HG02970 (cell line): ENCODE measurements at regions not wholly inside any gene's neighbourhood (a gene's known extent, or its start where the extent isn't known, plus 50 kb on each side); places are given as distances from the start of the nearest gene placed in this dataset.
"Not testable (repeated sequence)": the region's sequence is repeated elsewhere in the genome, so short reads cannot be mapped to it uniquely, and the experiment has no call there.

ENCODE experiments used
- ATAC-seq: cut with Tn5 transposase; IDR thresholded peaks from one replicate; pipeline ENCODE4 v1.9.1; 2021; ENCODE audit warnings: mild to moderate bottlenecking, moderate library complexity, moderate number of reproducible peaks; ENCODE audit not compliant: unreplicated experiment, low FRiP score

DNA sequence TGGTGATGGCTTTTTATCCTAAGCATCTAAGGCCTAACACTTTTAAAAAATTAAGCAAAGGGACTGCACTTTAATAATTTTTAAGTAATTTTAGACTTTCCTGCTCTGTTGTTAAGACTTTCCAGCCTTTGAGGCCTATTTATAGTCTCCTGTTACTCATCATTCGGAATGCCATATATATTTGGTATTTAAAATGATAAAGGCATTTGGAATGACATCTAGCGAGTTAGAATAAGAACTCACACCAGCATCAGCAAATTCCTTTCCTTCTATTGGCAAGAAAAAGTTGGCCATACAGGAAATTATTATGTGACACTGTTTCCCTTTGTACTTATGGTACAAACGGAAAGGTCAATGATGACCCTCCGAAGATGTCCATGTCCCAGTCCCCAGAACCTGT, 88.1 kb upstream of the STMND1 start:
- no peak for ATAC-seq

DNA sequence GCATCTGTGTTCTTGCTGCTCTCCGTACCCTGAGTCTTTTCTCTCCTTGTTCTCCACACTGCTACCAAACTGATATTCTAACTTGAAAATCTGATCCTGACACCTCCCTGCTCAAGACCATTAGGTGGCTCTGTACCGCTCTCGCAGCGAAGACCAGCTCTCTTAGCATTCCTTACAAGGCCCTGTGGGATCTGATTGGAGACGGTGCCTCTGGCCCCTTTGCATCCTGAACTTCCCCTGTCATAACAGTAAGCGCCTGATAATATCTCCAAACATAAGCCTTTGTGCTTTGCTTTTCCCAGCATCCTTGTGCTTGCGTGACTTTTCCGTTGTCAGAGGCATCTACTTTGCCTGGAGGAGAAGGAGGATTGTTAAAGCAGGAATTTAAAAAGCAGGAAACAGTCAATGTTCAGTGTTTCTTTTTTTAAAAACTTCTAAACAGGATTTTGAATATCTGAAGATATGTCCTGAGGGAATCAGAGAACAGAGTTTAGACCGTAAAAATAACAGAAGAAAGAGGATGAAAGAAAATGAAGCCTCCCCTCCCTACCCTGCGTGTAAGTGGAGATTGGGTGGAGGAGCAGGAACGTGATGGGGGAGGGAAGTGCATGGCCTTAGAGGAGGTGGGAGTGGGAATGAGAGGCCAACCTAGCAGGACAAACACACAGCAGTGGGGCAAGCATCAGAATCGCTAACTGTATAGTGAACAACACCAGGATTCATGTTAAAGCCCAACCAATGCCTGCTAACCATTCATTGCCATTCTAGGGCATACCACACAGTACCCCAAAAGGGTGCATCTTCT, 89.2 kb upstream of the STMND1 start:
- no peak for ATAC-seq

DNA sequence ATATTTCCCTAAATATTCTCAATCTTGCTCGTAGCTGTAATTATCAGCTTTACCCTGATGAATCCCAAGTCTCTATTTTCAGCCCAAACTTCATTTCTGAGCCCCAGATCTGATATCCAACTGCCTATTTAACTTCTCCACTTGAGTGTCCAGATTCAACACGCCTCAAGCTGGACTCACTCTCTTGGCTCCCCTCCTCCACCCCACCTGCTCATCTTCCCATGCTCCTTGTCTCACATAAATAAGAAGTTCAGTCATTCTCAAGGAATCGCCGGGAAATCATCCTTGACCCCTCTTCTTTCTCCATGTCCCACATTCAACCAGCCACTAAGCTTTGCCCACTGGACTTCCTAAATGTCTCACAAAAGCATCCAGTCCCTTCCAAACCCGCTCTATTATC, 89.9 kb upstream of the STMND1 start:
- ATAC-seq, result no peak

DNA sequence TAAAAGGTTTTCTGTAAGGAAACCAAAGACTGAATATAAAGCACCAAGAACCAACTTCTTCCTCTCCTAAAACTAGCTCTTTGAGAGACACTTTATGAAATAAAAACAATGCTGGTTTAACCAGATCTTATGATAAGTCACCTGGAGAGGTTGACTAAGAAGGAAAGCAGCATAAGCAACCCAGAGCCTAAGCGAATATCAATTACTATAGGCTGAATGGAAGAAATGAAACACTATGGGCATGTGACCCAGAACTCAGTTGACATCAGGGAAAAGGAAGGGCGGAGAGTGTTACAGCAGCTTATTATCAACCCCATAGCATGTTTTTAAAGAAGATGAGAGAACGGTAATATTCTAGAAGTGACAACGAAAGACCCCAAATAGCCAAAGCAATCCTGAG, 94.1 kb upstream of the STMND1 start:
- ATAC-seq, result no peak

DNA sequence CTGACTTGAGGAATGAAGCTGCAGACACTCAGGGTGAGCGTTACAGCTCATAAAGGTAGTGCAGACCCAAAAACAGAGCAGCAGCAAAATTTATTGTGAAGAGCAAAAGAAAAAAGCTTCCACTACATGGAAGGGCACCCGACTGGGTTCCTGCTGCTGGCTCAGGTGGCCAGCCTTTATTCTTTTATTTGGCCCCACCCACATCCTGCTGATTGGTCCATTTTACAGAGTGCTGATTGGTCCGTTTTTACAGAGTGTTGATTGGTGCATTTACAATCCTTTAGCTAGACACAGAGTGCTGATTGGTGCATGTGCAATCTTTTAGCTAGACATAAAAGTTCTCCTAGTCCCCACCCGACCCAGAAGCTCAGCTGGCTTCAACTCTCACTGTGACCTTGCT, 95.3 kb upstream of the STMND1 start:
- no peak for ATAC-seq

DNA sequence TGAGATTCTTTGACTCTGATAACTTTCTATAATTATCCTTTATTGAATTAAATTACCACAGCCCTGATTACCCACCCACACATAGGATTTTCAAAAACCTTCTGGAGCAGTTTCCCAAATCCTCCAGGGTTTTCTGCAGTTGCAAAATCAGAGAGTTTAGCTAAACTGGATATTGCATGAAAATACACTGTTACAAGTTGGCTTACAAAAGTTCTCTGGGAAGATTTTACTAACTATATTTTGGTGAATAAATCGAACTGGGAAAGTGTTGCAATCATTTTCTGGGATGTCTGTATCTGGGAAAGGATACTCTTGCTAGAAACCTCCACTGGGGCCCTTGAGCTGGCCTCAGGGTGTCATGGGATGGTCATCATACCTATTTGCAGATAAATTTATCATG, 97.6 kb upstream of the STMND1 start:
- no peak for ATAC-seq

DNA sequence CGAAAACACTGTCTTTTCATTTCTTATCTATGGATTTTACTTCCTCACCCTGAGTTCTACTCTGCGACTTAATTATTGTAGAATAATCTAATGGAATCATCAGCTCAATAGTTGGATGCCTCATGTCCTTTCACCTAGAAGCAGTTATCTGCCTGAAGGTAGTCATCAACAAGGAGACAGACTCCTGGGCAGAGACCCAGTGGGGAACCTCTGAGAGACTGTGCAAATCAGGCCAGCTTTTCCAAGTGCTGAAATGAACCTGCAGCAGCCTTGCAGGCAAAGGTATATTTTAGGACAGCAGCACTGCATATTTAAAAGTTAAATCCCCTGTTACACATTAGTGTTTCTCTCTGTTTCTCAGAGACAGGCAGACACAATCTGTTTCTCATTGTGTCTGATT, 99.7 kb upstream of the STMND1 start:
- no peak for ATAC-seq

DNA sequence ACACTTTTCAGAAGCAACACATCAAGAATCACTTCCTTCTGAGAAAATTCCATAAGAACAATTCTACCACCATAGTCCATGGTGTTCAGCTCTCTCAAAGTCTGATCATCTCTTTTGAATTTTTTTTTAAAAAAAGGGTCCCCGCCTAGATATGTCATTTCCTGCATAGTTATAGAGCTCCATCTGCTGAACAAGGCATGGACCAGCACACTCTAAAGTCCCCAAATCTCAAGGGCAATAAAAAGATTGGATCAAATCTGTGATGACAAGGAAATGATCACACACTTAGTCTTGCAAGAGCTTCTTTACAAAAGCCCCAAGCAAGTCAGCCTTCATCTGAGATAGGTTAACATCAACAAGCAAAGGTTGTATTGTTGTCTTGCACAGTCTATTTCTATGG, 100.7 kb upstream of the STMND1 start:
- no peak for ATAC-seq

DNA sequence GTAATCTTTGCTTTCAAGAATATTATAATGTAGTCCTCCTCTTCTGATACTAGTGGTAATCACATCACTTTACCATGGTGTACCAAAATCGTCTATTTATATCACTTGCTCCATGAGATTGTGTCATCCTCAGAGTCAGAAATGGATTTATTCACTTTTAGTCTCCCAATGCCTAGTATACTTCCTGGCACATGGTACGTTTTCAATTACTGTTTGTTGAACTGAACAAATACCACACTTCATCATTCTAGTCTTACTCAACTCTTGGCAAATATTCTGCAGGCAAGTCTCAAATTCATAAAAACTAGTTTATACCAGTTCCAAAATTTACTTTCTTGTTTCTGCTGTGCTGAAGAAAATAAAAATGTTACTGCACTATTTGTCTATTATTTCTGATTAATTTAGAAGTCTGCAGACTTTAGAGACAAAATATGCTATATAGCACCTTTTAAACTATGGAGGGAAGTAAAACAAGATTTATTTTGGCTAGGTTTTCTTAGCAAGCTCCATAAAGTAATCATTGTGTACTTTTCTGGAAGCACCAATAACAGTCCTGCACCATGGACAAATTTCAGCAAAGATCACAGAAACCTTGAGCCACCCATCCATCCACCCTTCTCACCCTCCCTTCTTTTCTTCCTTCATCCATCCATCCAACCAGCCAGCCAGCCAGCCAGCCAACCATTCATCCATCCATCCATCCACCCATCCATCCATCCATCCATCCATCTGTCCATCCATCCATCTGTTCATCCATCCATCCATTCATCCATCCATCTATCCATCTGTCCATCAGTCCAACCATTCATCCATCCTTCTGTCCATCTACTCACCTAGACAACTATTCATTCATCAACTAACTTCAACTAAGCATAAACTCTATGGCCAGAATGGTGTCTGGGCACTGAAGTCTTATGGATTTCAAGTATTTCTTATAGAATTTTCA, 102.1 kb upstream of the STMND1 start:
- no peak for ATAC-seq

DNA sequence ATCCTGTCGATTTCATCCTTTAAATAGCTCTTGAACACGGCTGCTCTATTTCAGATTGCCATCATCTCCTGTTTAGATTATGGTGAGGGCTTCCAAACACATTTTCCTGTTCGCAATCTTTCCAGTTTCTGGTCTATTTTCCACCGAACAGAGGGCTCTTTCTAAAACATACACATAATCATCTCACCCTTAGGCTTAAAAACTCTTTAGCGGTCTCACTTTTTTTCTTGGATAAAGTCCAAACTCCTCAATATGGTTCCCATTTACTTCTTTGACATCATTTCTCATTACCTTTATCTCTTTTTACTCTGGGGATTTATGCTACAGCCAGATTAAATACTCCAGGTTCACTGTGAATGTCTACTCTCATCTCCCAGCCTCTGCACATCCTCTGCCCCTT, 103.4 kb upstream of the STMND1 start:
- ATAC-seq, result no peak

DNA sequence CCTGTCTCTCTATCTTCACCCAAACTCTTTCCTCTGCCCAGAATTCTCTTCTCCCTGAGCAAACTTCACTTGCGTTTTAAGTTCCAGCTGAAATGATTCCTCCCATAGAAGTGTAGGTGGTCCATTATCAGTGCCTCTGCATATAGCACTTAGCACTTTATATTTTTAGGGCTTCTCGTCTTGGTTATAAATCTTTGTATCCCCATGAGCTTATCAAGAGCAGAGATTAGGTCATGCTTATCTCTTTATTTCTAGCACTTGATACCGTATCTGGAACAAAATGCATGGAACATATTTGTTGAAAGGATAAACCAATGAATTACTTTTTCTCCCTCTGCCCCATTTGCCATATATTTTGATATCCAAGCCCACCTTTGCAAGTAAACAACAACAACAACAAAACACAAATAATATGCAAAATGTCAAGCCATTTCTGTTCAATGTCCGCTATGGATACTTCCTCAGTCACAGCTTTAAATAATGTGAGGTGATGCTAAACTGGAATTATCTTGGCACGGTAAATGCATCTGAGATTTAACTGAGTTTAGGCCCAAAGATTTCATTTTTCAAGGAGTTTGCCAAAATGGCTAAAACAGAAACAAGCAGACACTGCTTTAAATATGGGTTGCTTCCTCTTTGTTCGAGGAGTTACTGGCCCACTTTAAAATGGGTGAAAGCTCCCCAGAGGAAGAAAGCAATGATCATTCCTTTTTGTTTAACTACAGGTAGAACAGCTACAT, 106.2 kb upstream of the STMND1 start:
- ATAC-seq, result no peak

DNA sequence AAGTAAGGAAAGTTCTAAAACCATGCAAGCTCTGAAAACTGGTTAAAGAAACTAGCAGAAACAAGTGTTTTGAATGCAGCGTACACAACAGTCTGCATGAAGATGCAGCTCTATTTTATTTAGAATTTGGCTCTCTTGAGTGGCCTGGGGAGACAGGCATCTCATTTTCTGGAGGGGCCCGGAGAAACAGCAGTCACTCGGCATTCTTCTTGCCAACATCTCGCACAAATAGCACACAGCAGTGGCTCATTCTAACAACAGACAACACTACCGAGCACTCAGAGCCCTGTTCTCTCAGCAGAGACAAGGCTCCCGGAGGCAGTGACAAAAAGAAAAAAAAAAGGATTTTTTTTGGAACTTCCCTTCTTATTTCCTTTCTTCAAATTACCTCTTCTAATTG, 108.5 kb upstream of the STMND1 start:
- no peak for ATAC-seq

DNA sequence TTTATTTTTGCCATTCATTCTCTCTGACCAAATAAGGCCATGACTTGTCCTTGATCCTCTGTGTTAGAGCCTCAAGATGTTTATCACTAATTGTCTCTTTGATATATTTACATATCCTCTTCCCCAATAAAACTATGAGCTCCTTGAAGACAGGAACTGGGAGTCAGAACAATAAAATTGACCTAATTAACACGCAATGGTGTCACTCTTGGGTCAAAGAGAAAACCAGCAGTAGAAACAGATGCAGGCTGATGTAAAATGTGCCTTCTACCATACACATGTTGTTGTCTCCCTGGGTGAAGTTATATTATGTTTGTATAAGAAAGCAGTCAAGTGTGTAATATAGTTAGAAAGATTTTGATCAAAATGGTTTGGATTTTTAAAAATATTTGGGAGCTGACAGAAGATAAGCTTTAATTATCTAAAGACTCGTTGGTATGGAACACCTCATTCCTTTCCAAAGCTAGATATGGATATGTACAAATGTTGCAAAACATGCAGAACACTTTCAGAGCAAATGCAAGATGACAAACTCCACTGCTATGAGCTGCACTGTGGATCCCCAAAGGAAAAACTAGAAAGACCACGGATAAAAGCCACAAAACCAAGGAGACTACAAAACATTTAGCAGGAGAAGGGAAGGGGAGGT, 109.7 kb upstream of the STMND1 start:
- no peak for ATAC-seq

DNA sequence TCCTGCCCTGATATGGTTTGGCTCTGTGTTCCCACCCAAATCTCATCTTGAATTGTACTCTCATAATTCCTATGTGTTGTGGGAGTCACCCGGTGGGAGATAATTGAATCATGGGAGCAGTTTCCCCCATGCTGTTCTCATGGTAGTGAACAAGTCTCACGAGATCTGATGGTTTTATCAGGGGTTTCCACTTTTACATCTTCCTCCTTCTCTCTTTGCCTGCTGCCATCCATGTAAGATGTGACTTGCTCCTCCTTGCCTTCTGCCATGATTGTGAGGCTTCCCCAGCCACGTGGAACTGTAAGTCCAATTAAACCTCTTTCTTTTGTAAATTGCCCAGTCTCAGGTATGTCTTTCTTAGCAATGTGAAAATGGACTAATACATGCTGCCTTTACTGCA, 111.9 kb upstream of the STMND1 start:
- not testable (repeated sequence) for ATAC-seq

DNA sequence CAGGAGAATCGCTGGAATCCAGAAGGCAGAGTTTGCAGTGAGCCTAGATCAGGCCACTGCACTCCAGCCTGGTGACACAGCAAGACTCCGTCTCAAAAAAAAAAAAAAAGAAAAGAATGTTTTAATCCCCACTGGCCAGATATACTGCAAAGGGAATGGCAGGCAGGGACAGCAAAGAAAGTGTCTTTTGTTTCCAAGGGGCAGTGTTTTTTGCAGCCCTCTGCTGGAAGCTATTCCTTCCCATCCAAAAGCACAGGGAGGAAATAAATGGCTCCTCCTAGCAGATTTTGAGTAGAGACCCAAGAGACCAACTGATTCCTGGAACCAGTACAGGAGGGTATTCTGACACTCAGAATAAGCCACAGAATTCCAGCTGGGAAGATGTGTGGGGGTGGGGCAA, 112.5 kb upstream of the STMND1 start:
- no peak for ATAC-seq

DNA sequence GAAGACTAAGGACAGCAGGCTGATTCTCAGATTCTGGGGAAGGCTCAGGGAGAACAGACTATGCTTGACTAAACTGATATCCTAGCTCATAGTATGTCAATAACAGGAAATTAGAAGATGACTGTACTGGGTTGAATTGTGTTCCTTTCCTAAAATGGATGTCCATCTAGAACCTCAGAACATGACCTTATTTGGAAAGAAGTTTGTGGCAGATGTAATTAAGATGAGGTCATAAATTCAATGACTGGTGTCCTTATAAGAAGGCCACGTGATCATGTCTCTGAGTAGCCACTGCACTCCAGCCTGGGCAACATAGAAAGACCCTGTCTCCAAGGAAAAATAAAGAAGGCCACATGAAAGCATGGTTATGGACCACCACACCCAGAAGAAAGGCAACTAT, 113.9 kb upstream of the STMND1 start:
- ATAC-seq, result no peak

DNA sequence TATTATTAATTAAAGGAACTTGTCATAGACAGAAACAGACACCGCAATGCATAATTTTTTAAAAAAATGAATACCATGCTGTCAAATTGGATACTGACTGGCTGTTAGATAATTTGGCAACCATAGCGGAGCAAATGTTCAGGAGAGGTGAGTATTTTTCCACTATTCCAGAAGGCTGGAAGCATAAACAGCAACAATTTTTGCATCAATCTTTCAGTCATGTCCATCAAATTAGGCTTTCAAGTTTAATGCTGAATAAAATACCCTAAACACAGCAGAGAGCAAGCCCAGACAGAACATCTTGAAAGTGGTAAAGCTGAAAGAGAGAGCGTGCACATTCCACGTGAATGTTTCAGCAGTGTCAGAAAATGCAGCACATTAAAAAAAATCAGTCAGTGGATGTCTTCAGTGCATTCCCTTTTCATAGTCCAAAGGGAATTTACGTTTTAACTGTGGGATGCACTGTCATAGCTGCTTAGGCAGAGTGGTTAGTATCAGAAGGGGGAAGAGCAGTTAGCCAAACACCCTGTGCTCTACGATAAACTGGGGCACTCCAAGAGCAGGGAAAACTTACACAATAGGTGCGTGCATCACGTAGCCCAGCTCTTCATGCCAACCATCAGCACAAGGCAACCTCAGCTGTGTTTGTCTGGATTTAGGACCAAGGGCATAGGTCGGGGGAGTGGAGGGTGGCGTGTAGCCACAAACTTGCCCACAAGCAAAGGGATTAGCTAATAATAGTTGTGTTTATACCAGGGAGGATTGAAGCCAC, 116.2 kb upstream of the STMND1 start:
- ATAC-seq, result no peak

DNA sequence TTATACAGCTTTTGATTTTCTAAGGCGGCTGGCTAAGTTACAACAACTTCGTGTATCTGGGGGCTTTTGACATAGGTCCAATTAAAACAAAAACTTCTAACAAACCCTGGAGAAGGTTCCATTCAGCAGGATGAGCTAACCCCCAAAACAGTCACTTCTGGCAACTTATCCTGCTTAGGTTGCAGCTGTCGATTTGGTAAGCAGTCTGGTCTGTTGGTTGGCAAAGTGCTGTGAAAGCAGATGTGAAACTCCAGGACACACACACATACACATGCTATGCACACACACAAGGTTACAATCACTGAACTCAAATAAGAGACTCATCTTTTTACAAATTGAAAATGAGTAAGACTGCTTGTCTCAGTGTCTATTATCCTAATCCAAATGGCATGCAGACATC, 119.0 kb upstream of the STMND1 start:
- ATAC-seq, result no peak

DNA sequence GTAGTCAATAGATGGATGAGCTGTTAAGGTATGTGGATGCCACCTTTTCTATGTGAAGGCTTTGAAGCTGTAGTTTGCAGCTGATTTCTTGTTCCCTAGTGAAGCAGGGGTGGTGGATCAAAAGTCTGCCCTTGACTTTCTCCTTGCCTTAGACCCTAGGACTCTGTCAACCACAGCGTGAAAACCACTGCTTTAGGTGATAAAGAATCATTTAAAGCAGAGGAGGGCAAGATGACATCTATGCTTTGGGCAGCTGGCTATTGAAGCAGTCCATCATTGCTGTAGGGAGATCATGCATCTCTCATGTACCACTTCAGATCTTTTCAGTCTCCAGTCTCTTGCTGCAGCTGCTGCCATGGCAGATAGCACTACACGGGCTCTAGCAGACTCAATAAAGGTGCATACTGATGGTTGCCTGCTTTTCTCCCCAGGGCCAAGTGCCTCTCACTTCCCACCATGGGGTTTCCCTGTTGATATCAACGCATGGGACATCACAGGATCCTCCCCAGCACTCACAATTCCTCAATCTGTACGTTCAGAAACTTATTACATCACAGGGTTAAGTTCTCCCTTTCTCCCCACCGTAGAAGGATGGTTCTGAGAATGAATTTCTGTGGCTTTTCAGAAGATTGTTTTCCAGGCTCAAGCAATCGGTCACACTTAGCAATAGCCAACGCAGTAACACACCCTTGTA, 122.0 kb upstream of the STMND1 start:
- ATAC-seq, result no peak
